Stimulated activated naive CD8-positive, alpha-beta T cell treated with anti-CD3 and anti-CD28 coated beads, Interleukin-15, Interleukin-2, amounts not matched to agents 100 U/mL and 50 U/mL, for 24 hours (primary cell): ENCODE measurements at regions not wholly inside any gene's neighbourhood (a gene's known extent, or its start where the extent isn't known, plus 50 kb on each side); places are given as distances from the start of the nearest gene placed in this dataset.
"Not testable (repeated sequence)": the region's sequence is repeated elsewhere in the genome, so short reads cannot be mapped to it uniquely, and the experiment has no call there.

Source experiments
- ATAC-seq: fragments of 150-1000 bp; cut with Tn5 transposase; one replicate; pipeline ENCODE4 v1.10.0; 2021
- DNase-seq: peaks from one replicate; pipeline ENCODE4 v3.0.0; 2021

- ATAC-seq (no peak), DNase-seq (no peak)
Observed at GRCh38 chr18:51330739-51331138, 133.3 kb upstream of the MEX3C start.

GRCh38 chr18:51337406-51337805 lies 139.9 kb upstream of the MEX3C start:
- ATAC-seq (no peak), DNase-seq (no peak)

- DNase-seq (no peak), ATAC-seq (no peak)
Observed at GRCh38 chr18:51339856-51340255, 142.4 kb upstream of the MEX3C start.

- DNase-seq (no peak), ATAC-seq (peak; percentile 28)
Observed at GRCh38 chr18:51340332-51340731, 142.9 kb upstream of the MEX3C start.

- DNase-seq (peak; percentile 11), ATAC-seq (peak; percentile 30)
Observed at GRCh38 chr18:51342815-51343214, 145.3 kb upstream of the MEX3C start.

- no peak for DNase-seq
- no peak for ATAC-seq
Observed at GRCh38 chr18:51345848-51346391, 148.4 kb upstream of the MEX3C start.

- no peak for DNase-seq
- no peak for ATAC-seq
Observed at GRCh38 chr18:51346404-51346803, 148.9 kb upstream of the MEX3C start.

- DNase-seq (no peak), ATAC-seq (no peak)
Observed at GRCh38 chr18:51350081-51350480, 152.6 kb upstream of the MEX3C start.

- ATAC-seq (no peak), DNase-seq (no peak)
Observed at GRCh38 chr18:51355841-51356240, 158.4 kb upstream of the MEX3C start.

- DNase-seq, ATAC-seq: not testable (repeated sequence)
Observed at GRCh38 chr18:51360301-51360700, 162.8 kb upstream of the MEX3C start.

- ATAC-seq = no peak
Observed at GRCh38 chr18:51361130-51361860, 163.8 kb upstream of the MEX3C start.

GRCh38 chr18:51363384-51363783 lies 165.9 kb upstream of the MEX3C start:
- ATAC-seq (no peak), DNase-seq (no peak)

More at GRCh38 chr18:51361130-51361860, 163.8 kb upstream of the MEX3C start:
- no peak for DNase-seq

GRCh38 chr18:51370996-51371395 lies 173.5 kb upstream of the MEX3C start:
- ATAC-seq (no peak), DNase-seq (no peak)

- DNase-seq (no peak), ATAC-seq (no peak)
Observed at GRCh38 chr18:51371929-51372328, 174.4 kb upstream of the MEX3C start.

GRCh38 chr18:51382081-51382480 lies 184.6 kb upstream of the MEX3C start:
- no peak for DNase-seq
- ATAC-seq = no peak

GRCh38 chr18:51383116-51383515 lies 185.6 kb upstream of the MEX3C start:
- DNase-seq = no peak
- no peak for ATAC-seq

- ATAC-seq = no peak
- no peak for DNase-seq
Observed at GRCh38 chr18:51383711-51384110, 186.2 kb upstream of the MEX3C start.

- ATAC-seq (no peak), DNase-seq (no peak)
Observed at GRCh38 chr18:51385270-51385669, 187.8 kb upstream of the MEX3C start.

GRCh38 chr18:51390702-51391101 lies 193.2 kb upstream of the MEX3C start:
- ATAC-seq (no peak), DNase-seq (no peak)

GRCh38 chr18:51391215-51391614 lies 193.7 kb upstream of the MEX3C start:
- DNase-seq (no peak), ATAC-seq (no peak)

- DNase-seq (no peak), ATAC-seq (no peak)
Observed at GRCh38 chr18:51391731-51392130, 194.2 kb upstream of the MEX3C start.

GRCh38 chr18:51397347-51397962 lies 200.0 kb upstream of the MEX3C start:
- ATAC-seq = no peak
- DNase-seq = no peak

GRCh38 chr18:51398104-51398503 lies 200.6 kb upstream of the MEX3C start:
- DNase-seq = no peak
- ATAC-seq = no peak
